Breast epithelium (tissue), 4 donors: ENCODE measurements at regions not wholly inside any gene's neighbourhood (a gene's known extent, or its start where the extent isn't known, plus 50 kb on each side); places are given as distances from the start of the nearest gene placed in this dataset.
"Not testable (repeated sequence)": the region's sequence is repeated elsewhere in the genome, so short reads cannot be mapped to it uniquely, and the experiment has no call there.

Source experiments
- DNase-seq, 2 donors: peaks; one replicate each; pipeline ENCODE4 v3.0.0-alpha.2; 2019; ENCODE audit warnings: low spot score in 2 of 2
- H3K27ac ChIP-seq, 2 donors: fragments of 200-600 bp; sonication (generic) in 1 of 2; one replicate each; pipeline ENCODE4 v1.5.1; 2016 to 2019; ENCODE audit warnings: mild to moderate bottlenecking in 1 of 2
- H3K27me3 ChIP-seq, 2 donors: fragments of 200-600 bp; sonication (generic) in 1 of 2; one replicate each; pipeline versions ENCODE4 v1.5.1 to v1.6.0; 2017 to 2019; ENCODE audit warnings: control low read depth in 1 of 2, mild to moderate bottlenecking in 1 of 2
- H3K36me3 ChIP-seq: fragments of 200-600 bp; one replicate; pipeline ENCODE4 v1.5.1; 2019
- H3K4me1 ChIP-seq, 2 donors: fragments of 200-600 bp; sonication (generic); one replicate each; pipeline ENCODE4 v1.5.1; 2016 to 2019; ENCODE audit warnings: control low read depth in 1 of 2
- H3K4me3 ChIP-seq, 3 donors: fragments of 200-600 bp; sonication (generic); 1 replicate in 2 of 3; 2 replicates in 1 of 3; pipeline ENCODE4 v1.5.1; 2016 to 2019; ENCODE audit warnings: mild to moderate bottlenecking in 3 of 3, moderate library complexity in 2 of 3
- H3K9me3 ChIP-seq, 2 donors: fragments of 200-600 bp; sonication (generic) in 1 of 2; one replicate each; pipeline ENCODE4 v1.5.1; 2016 to 2019; ENCODE audit warnings: control low read depth in 1 of 2
- CTCF ChIP-seq, 3 donors: fragments of 450-650 bp; IDR thresholded peaks; one replicate each; pipeline ENCODE4 v1.5.1; 2016 to 2017; ENCODE audit warnings: antibody characterized with exemption in 3 of 3, mild to moderate bottlenecking in 3 of 3, moderate library complexity in 3 of 3
- POLR2A ChIP-seq: fragments of 450-650 bp; IDR thresholded peaks from one replicate; pipeline ENCODE4 v1.6.1; 2016; ENCODE audit warnings: antibody characterized with exemption, mild to moderate bottlenecking, moderate library complexity
- POLR2AphosphoS5 ChIP-seq, 3 donors: sonication (generic); formaldehyde crosslinking; IDR thresholded peaks; one replicate each; pipeline ENCODE4 v1.6.1; 2017; ENCODE audit warnings: antibody characterized with exemption in 3 of 3
- intact Hi-C: fragments of 100-400 bp; cut with DNase I; formaldehyde crosslinking; loops from one replicate; pipeline ENCODE4 v1.15.1; 2023; ENCODE audit warnings: low total_unique reads

DNA sequence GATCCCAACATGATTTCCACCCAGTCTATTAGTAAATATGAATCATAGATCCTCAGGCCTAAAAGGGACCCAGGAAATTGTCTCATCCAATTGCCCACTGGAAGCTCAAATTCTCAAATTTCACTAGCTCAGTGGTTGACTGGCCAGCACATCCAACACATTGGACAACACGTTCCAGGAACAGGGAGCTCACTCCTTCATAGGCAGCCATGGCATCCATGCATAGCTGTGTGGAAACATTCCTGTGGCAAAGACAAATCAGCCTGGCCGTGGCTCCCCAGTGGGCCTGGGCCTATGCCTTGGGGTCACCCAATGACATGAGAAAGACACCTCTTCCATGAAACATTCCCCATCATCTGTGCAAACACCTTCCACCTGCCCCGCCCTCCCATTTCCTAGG is 261.1 kb downstream of the ANAPC1 start:
- Histone ChIP-seq H3K36me3 (no peaks in the 10 kb centered on the region), H3K9me3 (no peaks in the 10 kb centered on the region), H3K4me1 (peaks cover 0 to 4% of the 10 kb centered on the region in 2 donors), H3K27ac (no peak overlapping the region), H3K27me3 (no peaks in the 10 kb centered on the region), H3K4me3 (no peak overlapping the region)
- TF ChIP-seq CTCF (IDR thresholded peaks at IDR 0.05), result no peak
- no peak for DNase-seq
- intact Hi-C loops, result no loop called here

- Histone ChIP-seq H3K9me3 (peaks cover 0 to under 1% of the 10 kb centered on the region in 2 donors), H3K4me3 (no peak overlapping the region), H3K4me1 (no peaks in the 10 kb centered on the region), H3K27ac (no peak overlapping the region), H3K27me3 (no peaks in the 10 kb centered on the region), H3K36me3 (no peaks in the 10 kb centered on the region)
- no peak for DNase-seq
- intact Hi-C loops, result no loop called here
- no peak for TF ChIP-seq POLR2A
- no peak for TF ChIP-seq POLR2AphosphoS5 (IDR thresholded peaks at IDR 0.05)
- no peak for TF ChIP-seq CTCF (IDR thresholded peaks at IDR 0.05)
Observed at GRCh38 chr2:111623380-111623779, 260.6 kb downstream of the ANAPC1 start.

GRCh38 chr2:111624411-111625156 is 259.4 kb downstream of the ANAPC1 start:
- no peaks in the 10 kb centered on the region for H3K36me3 ChIP-seq
- DNase-seq, result no peak
- intact Hi-C loops, result no loop called here
- no peaks in the 10 kb centered on the region for H3K4me1 ChIP-seq
- no peaks in the 10 kb centered on the region for H3K27me3 ChIP-seq
- H3K27ac ChIP-seq, result no peak overlapping the region
- H3K4me3 ChIP-seq, result no peak overlapping the region
- H3K9me3 ChIP-seq, result peaks cover 0 to 11% of the 10 kb centered on the region in 2 donors
- TF ChIP-seq POLR2AphosphoS5 (IDR thresholded peaks at IDR 0.05) (no peak), CTCF (IDR thresholded peaks at IDR 0.05) (no peak), POLR2A (no peak)

GRCh38 chr2:111625157-111625537 is 258.8 kb downstream of the ANAPC1 start:
- H3K4me1 ChIP-seq, H3K27ac ChIP-seq, H3K27me3 ChIP-seq, H3K4me3 ChIP-seq, H3K36me3 ChIP-seq, intact Hi-C loops, DNase-seq: not testable (repeated sequence)
- peaks cover 0 to 17% of the 10 kb centered on the region in 2 donors for H3K9me3 ChIP-seq

DNA sequence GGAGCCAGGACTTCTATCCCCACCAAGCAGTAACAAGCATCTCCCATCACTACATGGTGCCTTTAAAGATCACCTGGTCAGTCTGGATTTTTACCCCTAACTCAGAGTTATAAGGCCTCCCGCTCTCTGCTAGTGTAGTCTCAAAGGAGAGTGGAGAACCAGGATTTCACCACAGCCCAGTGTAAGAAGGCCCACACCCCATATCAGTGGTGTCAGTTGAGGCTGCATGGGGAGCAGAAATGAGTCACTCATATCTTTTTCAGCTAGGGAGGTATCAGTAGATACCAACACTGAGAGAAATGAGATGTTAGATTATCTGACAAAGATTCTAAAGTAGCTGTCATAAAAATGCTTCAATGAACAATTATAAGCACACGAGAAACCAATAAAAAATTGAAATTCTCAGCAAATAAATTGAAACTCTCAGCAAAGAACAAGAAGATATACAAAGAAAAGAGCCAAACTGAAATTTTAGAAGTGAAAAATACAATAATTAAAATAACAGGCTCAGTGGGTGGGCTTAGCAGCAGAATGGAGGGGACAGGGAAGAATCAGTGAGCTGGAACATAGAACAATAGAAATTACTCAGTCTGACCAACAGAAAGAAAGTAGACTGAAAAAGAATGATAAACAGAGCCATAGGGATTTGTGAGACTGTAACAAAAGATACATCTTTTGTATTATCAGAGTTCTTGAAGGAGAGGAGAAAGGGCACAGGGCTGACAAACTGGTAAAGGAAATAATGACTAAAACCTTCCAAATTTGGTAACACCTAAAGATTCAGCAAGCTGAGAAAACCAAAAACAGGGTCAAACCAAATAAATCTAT is 257.7 kb downstream of the ANAPC1 start:
- H3K27ac ChIP-seq, result no peak overlapping the region
- TF ChIP-seq POLR2AphosphoS5 (IDR thresholded peaks at IDR 0.05), result no peak
- TF ChIP-seq CTCF (IDR thresholded peaks at IDR 0.05), result no peak
- TF ChIP-seq POLR2A, result no peak
- intact Hi-C loops, result no loop called here

More for the DNA sequence above, 257.7 kb downstream of the ANAPC1 start:
- H3K36me3 ChIP-seq, result no peaks in the 10 kb centered on the region
- DNase-seq, result no peak
- no peak overlapping the region for H3K4me3 ChIP-seq
- H3K9me3 ChIP-seq, result peaks cover 0 to 18% of the 10 kb centered on the region in 2 donors
- H3K4me1 ChIP-seq, result no peaks in the 10 kb centered on the region
- no peaks in the 10 kb centered on the region for H3K27me3 ChIP-seq
